Skeletal muscle cell (primary cell): ENCODE measurements at regions not wholly inside any gene's neighbourhood (a gene's known extent, or its start where the extent isn't known, plus 50 kb on each side); places are given as distances from the start of the nearest gene placed in this dataset.
"Not testable (repeated sequence)": the region's sequence is repeated elsewhere in the genome, so short reads cannot be mapped to it uniquely, and the experiment has no call there.

Experiments used
- DNase-seq: peaks from one replicate; pipeline ENCODE4 v3.0.0-alpha.2; 2010; ENCODE audit warnings: low read depth
- H3K4me3 ChIP-seq: 2 replicates; pipeline ENCODE4 v1.5.1; 2011; ENCODE audit warnings: low read depth, mild to moderate bottlenecking, control low read depth, low read length, moderate library complexity

DNA sequence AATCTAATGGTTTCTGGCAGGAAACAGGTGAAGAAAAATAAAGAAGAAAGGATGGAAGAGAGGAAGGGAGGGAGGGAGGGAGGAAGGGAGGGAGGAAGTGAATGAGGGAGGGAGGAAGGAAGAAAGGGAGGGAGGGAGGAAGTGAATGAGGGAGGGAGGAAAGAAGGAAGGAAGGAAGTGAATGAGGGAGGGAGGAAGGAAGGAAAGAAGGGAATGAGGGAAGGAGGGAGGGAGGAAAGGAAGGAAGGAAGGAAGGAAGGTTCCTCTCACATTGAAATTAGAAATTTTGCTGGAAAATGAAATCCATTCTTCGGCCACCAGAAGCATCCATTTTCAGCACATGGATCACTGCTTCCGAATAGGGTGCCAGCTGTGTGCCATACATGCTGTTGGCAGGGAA is 62.2 kb upstream of the PELI2 start:
- no peak overlapping the region for H3K4me3 ChIP-seq
- DNase-seq: no peak

DNA sequence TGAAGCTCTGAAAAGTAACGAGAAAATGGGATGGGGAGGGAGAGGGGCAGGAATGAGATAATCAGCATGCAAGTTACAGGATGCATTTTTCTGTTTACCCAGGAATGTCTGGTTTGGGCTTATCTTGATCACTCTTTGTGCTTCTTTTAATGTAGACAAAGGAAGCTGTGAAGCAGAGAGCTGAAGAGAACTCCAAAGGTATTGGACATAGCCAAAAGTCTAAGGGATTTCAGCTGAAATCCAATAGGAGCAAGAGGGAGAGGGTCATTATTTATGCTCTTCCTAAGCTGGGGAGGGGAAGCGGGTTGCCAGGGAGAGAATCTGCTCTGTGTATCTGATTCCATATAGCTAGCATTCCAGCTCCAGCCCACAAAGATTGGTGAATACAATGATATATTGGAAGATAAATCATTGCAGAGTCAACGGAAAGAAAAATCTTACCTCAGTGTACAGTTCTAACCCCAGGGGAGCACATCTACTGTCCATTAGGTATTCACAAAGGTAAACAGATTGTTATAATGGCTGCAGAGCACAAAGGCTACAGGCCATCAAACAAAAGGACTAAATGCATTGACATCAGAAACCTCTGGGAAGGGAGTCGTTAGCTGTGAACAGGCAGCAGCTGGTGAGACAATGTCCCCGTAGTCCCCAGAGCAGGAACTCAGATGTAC is 61.0 kb upstream of the PELI2 start:
- no peak for DNase-seq
- H3K4me3 ChIP-seq: no peak overlapping the region

DNA sequence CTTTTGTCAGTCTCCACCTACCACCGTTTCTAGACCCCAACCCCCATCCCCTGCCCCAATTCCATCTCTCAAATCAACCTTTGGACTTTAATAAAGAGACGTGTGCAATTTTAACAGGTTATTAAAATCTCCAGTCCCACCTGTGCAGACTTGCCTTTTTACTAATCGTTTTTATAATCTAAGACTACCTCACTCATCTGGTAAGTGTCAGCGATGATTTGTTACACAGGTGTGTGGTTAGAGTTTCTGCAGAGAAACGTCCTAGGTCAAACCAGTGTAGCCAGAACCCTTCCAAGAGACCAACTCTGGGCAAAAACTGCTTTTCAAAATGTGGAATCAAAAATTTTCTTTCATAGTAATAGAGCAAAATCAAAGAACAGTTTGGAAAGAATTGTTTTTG is 60.4 kb upstream of the PELI2 start:
- no peak for DNase-seq
- no peak overlapping the region for H3K4me3 ChIP-seq

DNA sequence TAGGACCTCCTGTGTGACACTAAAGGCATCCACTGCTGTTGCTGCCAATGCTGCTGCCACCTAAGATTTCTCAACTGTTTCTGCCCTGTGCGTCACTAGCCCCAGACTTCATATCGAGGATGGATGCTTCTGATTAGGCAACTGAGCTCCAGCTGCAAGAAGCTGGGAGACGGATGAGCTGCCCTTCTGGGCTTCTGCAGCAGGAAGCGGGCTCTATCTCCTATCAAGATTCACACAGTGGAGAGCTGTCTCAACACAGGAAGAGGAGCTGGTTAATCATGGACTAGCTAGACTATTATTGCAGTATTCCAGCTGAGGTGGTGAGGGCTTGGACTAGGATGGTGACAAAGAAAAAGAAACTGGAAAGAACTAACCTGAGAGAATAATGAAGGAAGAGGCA is 59.2 kb upstream of the PELI2 start:
- no peak for DNase-seq
- H3K4me3 ChIP-seq: no peak overlapping the region

DNA sequence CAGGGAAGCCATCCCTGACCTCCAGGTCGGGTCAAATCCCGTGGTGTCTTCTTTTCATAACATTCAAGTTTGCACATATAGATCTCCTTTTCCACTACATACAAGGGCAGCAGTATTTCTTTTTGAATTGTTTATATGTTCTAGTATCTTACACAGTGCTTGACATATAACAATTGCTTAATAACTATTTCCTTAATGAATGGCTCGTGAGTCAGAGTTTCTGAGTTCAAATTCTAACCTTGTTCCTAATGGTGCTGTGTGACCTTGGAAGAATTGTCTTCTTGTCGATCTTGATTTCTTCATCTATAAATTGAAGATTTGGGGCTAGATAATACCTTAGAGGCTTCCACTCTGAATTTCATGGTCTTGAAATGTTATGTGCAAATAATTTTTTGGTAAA is 57.2 kb upstream of the PELI2 start:
- no peak overlapping the region for H3K4me3 ChIP-seq
- DNase-seq: no peak

DNA sequence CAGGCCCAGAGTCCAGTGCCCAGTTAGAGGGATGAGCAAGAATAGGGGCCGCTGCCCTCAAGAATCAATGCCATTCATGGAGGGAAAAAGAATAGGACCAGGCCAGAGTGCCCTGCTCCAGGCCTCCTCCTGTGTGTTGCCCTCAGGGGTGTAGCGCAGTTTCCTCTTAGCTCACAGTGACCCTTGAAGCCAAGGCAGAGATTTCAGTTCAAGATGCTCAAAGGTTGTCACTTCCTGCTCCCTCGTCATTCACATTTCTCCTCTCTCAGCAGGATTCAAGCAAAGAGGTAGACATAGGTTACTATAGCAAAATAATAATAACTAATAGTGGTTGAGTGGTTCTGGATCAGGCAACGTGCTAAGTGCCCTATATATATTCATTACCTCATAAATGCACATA is 55.1 kb upstream of the PELI2 start:
- no peak for DNase-seq
- H3K4me3 ChIP-seq: no peak overlapping the region

DNA sequence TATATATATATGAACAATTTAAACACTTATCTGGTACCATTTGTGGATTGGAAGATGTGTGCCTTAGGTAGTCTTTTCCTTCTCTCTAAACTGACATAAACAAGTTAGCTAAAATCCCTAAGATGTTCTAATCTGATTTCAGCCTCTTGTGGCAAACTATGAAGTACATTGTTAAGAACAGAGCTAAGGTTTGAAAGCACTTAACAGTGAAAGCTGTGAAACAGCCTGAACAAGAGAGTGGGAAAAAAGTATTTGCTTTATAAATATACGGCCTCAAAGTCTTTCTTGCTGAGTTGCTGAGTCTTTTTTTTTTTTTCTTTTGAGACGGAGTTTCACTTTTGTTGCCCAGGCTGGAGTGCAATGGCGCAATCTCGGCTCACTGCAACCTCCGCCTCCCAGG is 53.7 kb upstream of the PELI2 start:
- H3K4me3 ChIP-seq: no peak overlapping the region
- no peak for DNase-seq

DNA sequence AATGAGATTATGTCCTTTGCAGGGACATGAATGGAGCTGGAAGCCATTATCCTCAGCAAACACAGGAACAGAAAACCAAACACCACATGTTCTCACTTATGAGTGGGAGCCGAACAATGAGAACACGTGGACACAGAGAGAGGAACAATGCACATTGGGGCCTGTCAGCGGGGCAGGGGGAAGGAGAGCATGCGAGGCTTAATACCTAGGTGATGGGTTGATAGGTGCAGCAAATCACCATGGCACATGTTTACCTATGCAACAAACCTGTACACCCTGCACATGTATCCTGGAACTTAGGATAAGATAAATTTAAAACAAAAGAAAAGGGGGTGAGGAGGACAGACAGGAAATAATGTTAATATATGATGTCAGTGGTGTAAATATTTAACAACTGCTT is 53.0 kb upstream of the PELI2 start:
- not testable (repeated sequence) for H3K4me3 ChIP-seq

DNA sequence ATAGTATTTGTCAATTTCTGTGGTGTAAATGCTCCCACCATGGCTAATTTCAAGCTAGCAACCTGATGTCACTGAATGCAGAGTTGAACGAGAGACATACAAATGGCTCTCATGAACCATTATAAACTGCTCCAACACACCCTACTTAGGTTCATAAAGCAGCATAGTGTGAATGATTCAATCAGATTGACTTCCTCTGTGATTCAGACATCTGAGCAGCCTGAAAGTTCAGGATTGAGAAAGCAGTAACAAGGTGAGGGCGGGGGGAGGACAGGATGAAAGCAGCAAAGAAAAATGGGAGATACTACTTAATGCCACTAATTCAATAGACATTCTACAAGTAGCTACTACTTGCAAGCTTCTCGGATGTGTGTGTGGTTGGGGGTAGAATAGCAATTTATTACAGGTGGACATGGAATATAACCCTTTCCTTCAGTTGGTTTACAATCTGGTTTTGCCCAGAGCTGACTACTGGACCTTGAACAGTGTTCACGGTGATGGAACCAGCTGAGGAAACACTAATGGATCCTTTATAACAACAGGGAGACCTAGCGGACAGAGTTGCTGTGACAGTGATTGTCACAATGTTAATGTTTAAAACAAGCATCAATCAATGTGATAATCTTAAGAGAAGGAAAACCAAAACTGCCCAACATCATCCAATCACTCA is 52.5 kb upstream of the PELI2 start:
- no peak for DNase-seq
- no peak overlapping the region for H3K4me3 ChIP-seq

More for the DNA sequence above, 53.0 kb upstream of the PELI2 start:
- not testable (repeated sequence) for DNase-seq
